ENCODE measurements at regions not wholly inside any gene's neighbourhood (a gene's known extent, or its start where the extent isn't known, plus 50 kb on each side); places are given as distances from the start of the nearest gene placed in this dataset.

DNA sequence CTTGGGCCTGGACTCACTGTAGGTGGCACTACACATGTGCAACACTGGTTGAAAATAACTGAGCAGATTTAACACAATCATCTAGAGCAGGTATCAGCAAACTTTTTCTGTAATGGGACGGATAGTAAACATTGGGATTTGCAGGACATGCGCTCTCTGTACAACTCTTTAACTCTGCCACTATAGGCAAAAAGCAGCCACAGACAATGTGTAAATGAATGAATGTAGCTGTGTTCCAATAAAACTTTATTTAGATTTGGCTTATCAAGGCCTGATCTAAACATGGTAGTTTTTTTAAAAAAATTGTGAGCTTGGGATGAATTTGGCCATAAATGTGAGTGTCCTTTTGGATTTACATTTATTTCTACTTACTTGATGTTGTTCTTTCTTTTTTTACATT lies 407.3 kb downstream of the FAT4 start:
- Histone ChIP-seq H3K36me3 (replicated peaks in 1 of 2) (no peaks in the 10 kb centered on the region), H3K9me3 (replicated peaks in 1 of 3) (no peaks in the 10 kb centered on the region), H3K4me1 (replicated peaks in 1 of 2) (no peaks in the 10 kb centered on the region), H3K4me3 (no peak overlapping the region), H3K27ac (no peak overlapping the region), H3K27me3 (no peaks in the 10 kb centered on the region)
- WGBS, 4 donors: 90 to 97% (median 91%) methylated on average over 2 of the region's 2 CpGs
- no peak for DNase-seq
- TF ChIP-seq, protein P1, sequence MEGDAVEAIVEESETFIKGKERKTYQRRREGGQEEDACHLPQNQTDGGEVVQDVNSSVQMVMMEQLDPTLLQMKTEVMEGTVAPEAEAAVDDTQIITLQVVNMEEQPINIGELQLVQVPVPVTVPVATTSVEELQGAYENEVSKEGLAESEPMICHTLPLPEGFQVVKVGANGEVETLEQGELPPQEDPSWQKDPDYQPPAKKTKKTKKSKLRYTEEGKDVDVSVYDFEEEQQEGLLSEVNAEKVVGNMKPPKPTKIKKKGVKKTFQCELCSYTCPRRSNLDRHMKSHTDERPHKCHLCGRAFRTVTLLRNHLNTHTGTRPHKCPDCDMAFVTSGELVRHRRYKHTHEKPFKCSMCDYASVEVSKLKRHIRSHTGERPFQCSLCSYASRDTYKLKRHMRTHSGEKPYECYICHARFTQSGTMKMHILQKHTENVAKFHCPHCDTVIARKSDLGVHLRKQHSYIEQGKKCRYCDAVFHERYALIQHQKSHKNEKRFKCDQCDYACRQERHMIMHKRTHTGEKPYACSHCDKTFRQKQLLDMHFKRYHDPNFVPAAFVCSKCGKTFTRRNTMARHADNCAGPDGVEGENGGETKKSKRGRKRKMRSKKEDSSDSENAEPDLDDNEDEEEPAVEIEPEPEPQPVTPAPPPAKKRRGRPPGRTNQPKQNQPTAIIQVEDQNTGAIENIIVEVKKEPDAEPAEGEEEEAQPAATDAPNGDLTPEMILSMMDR (IDR thresholded peaks at IDR 0.05): no peak
- TF ChIP-seq POLR2A (IDR thresholded peaks at IDR 0.05): no peak
- intact Hi-C loops (cut with DNase I): no loop called here

DNA sequence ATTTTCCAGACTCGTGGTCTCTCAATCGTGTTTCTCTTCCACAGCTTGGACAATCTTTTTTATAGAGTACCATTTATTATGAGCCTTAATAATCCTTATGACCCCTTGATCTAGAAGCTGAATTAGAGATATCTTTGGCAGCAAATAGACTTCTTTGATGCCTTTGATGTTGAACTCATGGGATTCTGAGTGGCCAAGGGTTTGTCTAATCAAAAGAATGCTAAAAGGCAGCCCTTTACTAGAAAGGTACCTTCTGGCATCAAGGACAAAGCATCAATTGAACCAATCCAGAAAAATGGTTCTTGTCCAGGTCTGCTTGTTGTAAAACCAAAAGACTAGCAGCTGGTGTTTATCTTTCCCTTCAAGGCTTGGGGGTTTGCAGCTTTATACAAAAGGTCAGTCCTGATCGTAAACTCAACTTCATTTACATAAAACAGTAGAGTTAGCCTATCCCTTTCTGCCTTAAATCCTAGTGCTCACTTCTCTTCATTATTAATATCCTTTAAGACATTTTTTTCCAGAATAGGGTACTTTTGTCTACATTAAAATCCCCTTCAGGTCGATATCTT lies 411.3 kb downstream of the FAT4 start:
- no peaks in the 10 kb centered on the region for H3K27me3 ChIP-seq
- H3K27ac ChIP-seq: no peak overlapping the region
- no peak overlapping the region for H3K4me3 ChIP-seq
- no peak for DNase-seq
- H3K4me1 ChIP-seq (replicated peaks in 1 of 2): no peaks in the 10 kb centered on the region
- intact Hi-C loops (cut with DNase I): no loop called here
- H3K36me3 ChIP-seq (replicated peaks in 1 of 2): no peaks in the 10 kb centered on the region
- 55 to 71% (median 61%) methylated on average over 4 of the region's 4 CpGs for WGBS, 4 donors
- TF ChIP-seq POLR2A (IDR thresholded peaks at IDR 0.05): no peak
- TF ChIP-seq, protein P1 (IDR thresholded peaks at IDR 0.05): no peak
- H3K9me3 ChIP-seq (replicated peaks in 1 of 3): no peaks in the 10 kb centered on the region

DNA sequence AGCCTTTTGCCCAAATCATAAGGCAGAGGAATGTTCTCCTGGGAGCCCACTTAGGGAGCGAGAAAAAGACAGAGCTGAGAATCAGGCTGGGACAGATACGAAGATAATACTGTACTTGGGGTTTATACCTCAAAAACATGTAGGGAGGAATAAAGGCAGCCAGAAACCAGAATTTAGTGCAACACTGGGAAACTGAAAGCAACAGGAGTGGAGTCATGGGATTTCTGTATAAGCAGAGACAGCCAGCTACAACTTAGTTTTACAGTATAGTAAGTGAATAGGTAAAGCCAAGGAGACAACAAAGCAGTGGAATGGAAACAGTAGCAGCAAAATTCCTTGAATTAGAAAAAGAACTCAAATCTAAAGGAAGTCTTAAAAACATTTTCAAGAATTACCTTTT lies 413.2 kb downstream of the FAT4 start:
- H3K27ac ChIP-seq: no peak overlapping the region
- no peak for DNase-seq
- TF ChIP-seq POLR2A (IDR thresholded peaks at IDR 0.05): no peak
- TF ChIP-seq, protein P1 (IDR thresholded peaks at IDR 0.05): no peak
- H3K36me3 ChIP-seq (replicated peaks in 1 of 2): no peaks in the 10 kb centered on the region
- no peaks in the 10 kb centered on the region for H3K9me3 ChIP-seq (replicated peaks in 1 of 3)
- intact Hi-C loops (cut with DNase I): no loop called here
- no peak overlapping the region for H3K4me3 ChIP-seq
- 90 to 95% (median 92%) methylated on average over 2 of the region's 2 CpGs for WGBS, 4 donors
- no peaks in the 10 kb centered on the region for H3K27me3 ChIP-seq
- H3K4me1 ChIP-seq (replicated peaks in 1 of 2): no peaks in the 10 kb centered on the region

DNA sequence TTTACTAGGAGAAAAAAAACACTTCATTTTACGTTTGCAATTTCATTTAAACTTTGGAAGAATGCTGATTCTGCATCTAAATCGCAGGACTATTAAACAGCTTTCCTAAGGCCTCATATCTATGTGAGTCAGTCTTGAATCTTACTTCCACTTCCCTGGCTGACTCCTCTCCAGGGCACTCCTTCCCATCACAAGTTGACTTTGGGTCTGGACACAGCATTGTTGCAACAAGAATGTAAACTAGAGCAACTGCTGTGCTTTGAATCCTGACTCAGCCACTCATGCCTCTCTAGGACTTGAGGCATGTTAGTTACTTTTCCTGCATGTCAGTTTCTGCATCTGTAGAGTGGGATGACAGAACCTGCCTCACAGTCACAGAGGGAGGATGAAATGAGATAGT lies 413.8 kb downstream of the FAT4 start:
- H3K4me3 ChIP-seq: no peak overlapping the region
- intact Hi-C loops (cut with DNase I): no loop called here
- H3K27me3 ChIP-seq: no peaks in the 10 kb centered on the region
- DNase-seq: no peak
- 66 to 74% (median 69%) methylated on average over 2 of the region's 2 CpGs for WGBS, 4 donors
- no peaks in the 10 kb centered on the region for H3K4me1 ChIP-seq (replicated peaks in 1 of 2)
- H3K27ac ChIP-seq: no peak overlapping the region
- no peaks in the 10 kb centered on the region for H3K36me3 ChIP-seq (replicated peaks in 1 of 2)
- no peaks in the 10 kb centered on the region for H3K9me3 ChIP-seq (replicated peaks in 1 of 3)
- no peak for TF ChIP-seq POLR2A (IDR thresholded peaks at IDR 0.05)
- TF ChIP-seq, protein P1 (IDR thresholded peaks at IDR 0.05): no peak
